ES-I3 (cell line): ENCODE measurements at regions not wholly inside any gene's neighbourhood (a gene's known extent, or its start where the extent isn't known, plus 50 kb on each side); places are given as distances from the start of the nearest gene placed in this dataset.

ENCODE experiments used
- H3K36me3 ChIP-seq: 2 replicates; pipeline ENCODE4 v1.6.1; 2013; ENCODE audit warnings: mild to moderate bottlenecking, low read length, control low read depth, moderate library complexity; ENCODE audit not compliant: insufficient read depth
- H3K4me1 ChIP-seq: 2 replicates; pipeline ENCODE4 v1.6.1; 2013; ENCODE audit warnings: mild to moderate bottlenecking, control low read depth, low read length; ENCODE audit not compliant: insufficient read depth
- H3K9ac ChIP-seq: 2 replicates; pipeline ENCODE4 v1.6.1; 2013; ENCODE audit warnings: low read depth, mild to moderate bottlenecking, low read length, moderate library complexity
- H3K9me3 ChIP-seq: 2 replicates; pipeline ENCODE4 v1.6.1; 2013; ENCODE audit warnings: mild to moderate bottlenecking, low read length, moderate library complexity; ENCODE audit not compliant: control insufficient read depth, insufficient read depth

DNA sequence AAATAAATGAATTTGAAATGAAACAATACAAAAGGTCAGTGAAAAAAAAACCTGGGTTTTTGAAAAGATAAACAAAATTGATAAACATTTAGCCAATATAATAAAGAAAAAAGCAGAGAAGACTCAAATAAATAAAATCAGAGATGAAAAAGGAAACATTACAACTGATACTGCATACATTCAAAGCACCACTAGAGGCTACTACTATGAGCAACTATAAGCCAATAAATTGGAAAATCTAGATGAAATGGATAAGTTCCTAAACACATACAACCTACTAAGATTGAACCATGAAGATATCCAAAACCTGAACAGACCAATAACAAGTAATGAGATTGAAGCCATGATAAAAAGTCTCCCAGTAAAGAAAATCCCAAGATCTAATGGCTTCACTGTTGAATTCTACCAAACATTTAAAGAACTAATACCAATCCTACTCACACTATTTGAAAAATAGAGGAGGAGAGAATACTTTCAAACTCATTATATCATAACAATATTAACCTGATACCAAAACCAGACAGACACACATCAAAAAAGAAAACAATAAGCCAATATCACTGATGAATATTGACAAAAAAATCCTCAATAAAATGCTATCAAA lies 80.8 kb upstream of the CERS6 start:
- no peaks in the 10 kb centered on the region for H3K4me1 ChIP-seq
- peaks cover 4% of the 10 kb centered on the region; the same call in 1 of the 2 replicates for H3K36me3 ChIP-seq

GRCh38 chr2:168378960-168379669 lies 77.0 kb upstream of the CERS6 start:
- no peaks in the 10 kb centered on the region for H3K9me3 ChIP-seq
- no peak overlapping the region for H3K9ac ChIP-seq
- no peaks in the 10 kb centered on the region for H3K4me1 ChIP-seq
- peaks cover 4% of the 10 kb centered on the region; the same call in 1 of the 2 replicates for H3K36me3 ChIP-seq

More for the DNA sequence above, 80.8 kb upstream of the CERS6 start:
- Histone ChIP-seq H3K9me3 (no peaks in the 10 kb centered on the region), H3K9ac (no peak overlapping the region)

DNA sequence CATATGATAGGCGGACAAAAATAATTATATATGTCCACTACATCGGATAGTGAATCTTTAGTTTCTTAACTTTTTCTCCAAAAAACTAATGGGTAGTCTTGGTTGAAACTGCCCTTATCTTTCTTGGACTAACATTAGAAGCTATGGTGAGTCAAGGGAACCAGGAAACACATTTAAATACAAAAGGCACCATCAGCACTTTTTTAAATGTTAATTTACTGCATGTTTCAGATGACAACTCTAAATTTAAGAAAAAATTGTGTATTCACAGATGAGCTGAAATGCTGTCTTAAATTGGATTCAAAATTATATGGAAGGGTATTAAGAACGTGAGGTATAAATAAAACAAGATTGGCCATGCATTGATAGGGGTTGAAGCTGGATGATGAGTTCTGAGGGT lies 75.6 kb upstream of the CERS6 start:
- Histone ChIP-seq H3K9ac (no peak overlapping the region), H3K9me3 (no peaks in the 10 kb centered on the region), H3K4me1 (no peaks in the 10 kb centered on the region), H3K36me3 (peaks cover 4% of the 10 kb centered on the region; the same call in 1 of the 2 replicates)

GRCh38 chr2:168392024-168392423 lies 64.0 kb upstream of the CERS6 start:
- Histone ChIP-seq H3K9ac (no peak overlapping the region), H3K36me3 (no peaks in the 10 kb centered on the region), H3K4me1 (no peaks in the 10 kb centered on the region), H3K9me3 (no peaks in the 10 kb centered on the region)

DNA sequence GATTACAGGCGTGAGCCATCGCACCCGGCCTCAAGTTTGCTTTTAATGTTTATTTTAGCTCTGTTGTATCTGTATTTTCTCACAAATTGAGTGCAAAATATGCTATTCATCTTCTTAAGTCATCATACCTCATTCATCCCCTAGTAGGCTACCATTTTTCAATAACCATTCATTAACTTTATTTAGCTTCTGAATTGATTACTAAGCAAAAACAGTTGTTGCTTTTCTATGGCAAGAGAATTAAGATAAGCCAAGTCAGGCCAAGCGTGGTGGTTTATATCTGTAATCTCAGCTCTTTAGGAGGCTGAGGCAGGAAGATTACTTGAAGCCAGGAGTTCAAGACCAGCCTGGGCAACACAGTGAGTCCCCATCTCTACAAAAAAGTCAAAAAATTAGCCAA lies 63.3 kb upstream of the CERS6 start:
- no peaks in the 10 kb centered on the region for H3K9me3 ChIP-seq
- no peak overlapping the region for H3K9ac ChIP-seq
- H3K36me3 ChIP-seq, result no peaks in the 10 kb centered on the region
- H3K4me1 ChIP-seq, result no peaks in the 10 kb centered on the region

GRCh38 chr2:168394262-168394661 lies 61.8 kb upstream of the CERS6 start:
- Histone ChIP-seq H3K36me3 (no peaks in the 10 kb centered on the region), H3K9me3 (no peaks in the 10 kb centered on the region), H3K4me1 (no peaks in the 10 kb centered on the region), H3K9ac (no peak overlapping the region)

DNA sequence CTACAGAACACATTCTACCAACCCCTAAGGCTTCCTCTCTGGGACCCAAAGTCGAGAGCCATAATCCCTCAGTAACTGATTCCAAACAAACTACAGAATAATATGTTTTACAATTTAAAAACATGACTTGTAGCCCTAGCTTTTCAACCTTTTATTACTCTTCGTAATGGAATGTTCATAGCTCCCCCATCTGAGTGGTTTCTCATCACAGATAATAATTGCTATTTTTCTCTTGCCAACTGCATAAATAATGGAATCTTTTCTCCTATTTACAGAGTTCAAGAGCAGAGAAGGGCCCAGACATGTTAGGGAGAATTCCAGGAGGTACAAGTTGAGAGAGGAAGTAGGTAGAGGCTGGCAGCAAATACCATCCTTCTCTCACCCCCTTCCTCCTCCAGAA lies 59.9 kb upstream of the CERS6 start:
- Histone ChIP-seq H3K9ac (no peak overlapping the region), H3K4me1 (no peaks in the 10 kb centered on the region), H3K36me3 (no peaks in the 10 kb centered on the region), H3K9me3 (no peaks in the 10 kb centered on the region)

DNA sequence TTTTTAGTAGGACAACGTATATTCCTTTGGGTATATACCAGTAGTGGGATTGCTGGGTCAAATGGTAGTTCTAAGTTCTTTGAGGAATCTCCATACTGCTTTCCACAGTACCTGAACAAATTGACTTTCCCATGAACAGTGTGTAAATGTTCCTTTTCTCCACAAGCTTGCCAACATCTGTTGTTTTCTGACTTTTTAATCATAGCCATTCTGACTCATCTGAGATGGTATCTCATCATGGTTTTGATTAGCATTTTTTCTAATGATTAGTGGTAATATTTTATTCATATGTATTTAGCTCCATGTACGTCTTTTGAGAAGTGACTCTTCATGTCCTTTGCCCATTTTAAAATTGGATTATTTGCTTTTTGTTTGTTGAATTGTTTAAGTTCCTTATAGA lies 58.4 kb upstream of the CERS6 start:
- Histone ChIP-seq H3K9ac (no peak overlapping the region), H3K36me3 (no peaks in the 10 kb centered on the region), H3K4me1 (no peaks in the 10 kb centered on the region), H3K9me3 (no peaks in the 10 kb centered on the region)

DNA sequence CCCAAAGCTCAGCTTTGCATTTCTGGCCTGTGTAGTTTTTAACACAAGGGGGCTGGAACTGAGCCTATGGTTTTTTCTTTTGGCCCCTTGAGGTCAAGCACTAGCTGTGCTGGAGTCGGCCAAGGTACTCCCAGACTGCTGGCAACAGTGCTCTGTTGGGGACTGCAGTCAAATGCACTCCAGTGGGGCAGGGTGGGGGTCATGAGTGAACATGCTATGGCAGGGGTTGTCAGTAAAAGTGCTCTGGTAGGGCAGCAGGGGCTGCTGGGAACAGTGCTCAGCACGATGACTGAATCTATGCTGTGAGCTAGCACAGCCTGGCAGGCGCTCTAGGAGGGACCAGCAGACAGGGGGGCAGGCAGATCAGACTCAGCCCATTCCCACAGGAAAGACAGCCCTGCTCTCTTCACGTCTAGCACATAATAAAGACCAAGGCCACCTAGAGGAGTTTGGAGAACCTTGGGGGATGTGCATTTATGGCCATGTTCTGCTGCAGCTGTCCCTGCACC lies 55.0 kb upstream of the CERS6 start:
- Histone ChIP-seq H3K4me1 (no peaks in the 10 kb centered on the region), H3K9ac (no peak overlapping the region), H3K36me3 (no peaks in the 10 kb centered on the region), H3K9me3 (no peaks in the 10 kb centered on the region)

DNA sequence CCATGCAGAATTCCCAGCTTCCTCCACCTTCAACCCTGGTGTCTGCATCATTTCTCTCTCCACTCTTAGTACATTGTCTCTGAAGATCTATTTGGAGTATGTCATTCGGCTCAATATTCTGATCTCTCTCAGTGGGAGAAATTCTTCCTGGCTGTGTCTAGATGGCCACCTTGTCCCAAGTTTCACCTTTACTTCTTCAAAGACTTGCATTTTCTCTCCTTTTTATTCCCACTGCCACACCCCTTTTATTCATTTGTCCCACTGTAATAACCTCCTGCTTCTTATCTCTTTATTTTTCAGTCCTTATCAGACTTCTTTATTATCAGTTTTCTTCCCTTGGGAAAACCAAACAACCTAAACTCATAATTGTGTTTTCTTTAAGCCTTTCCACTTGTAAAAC lies 54.3 kb upstream of the CERS6 start:
- no peaks in the 10 kb centered on the region for H3K36me3 ChIP-seq
- H3K9ac ChIP-seq, result no peak overlapping the region
- no peaks in the 10 kb centered on the region for H3K4me1 ChIP-seq
- H3K9me3 ChIP-seq, result no peaks in the 10 kb centered on the region

- Histone ChIP-seq H3K36me3 (no peaks in the 10 kb centered on the region), H3K4me1 (no peaks in the 10 kb centered on the region), H3K9me3 (no peaks in the 10 kb centered on the region), H3K9ac (no peak overlapping the region)
These were observed 53.5 kb upstream of the CERS6 start for GRCh38 chr2:168402531-168402930.

- Histone ChIP-seq H3K36me3 (no peaks in the 10 kb centered on the region), H3K9me3 (no peaks in the 10 kb centered on the region), H3K9ac (no peak overlapping the region), H3K4me1 (no peaks in the 10 kb centered on the region)
These were observed 52.3 kb upstream of the CERS6 start for GRCh38 chr2:168403736-168404135.

GRCh38 chr2:168404764-168405163 lies 51.3 kb upstream of the CERS6 start:
- Histone ChIP-seq H3K9ac (no peak overlapping the region), H3K4me1 (no peaks in the 10 kb centered on the region), H3K36me3 (no peaks in the 10 kb centered on the region), H3K9me3 (no peaks in the 10 kb centered on the region)
